Bone marrow (tissue), 2 donors: ENCODE measurements at regions not wholly inside any gene's neighbourhood (a gene's known extent, or its start where the extent isn't known, plus 50 kb on each side); places are given as distances from the start of the nearest gene placed in this dataset.
"Not testable (repeated sequence)": the region's sequence is repeated elsewhere in the genome, so short reads cannot be mapped to it uniquely, and the experiment has no call there.

Experiments used
- DNase-seq, 2 donors: peaks; one replicate each; lab custom pipeline; 2025; lab: John Stamatoyannopoulos, UW

- no peak for DNase-seq
These were observed 52.4 kb downstream of the ELAPOR2 start for GRCh38 chr7:87007038-87007437.

GRCh38 chr7:87004956-87005355 lies 54.5 kb downstream of the ELAPOR2 start:
- DNase-seq = no peak

- no peak for DNase-seq
These were observed 55.3 kb downstream of the ELAPOR2 start for GRCh38 chr7:87003872-87004798.

- DNase-seq = no peak
These were observed 58.2 kb downstream of the ELAPOR2 start for GRCh38 chr7:87001214-87001613.

GRCh38 chr7:87000344-87000743 lies 59.1 kb downstream of the ELAPOR2 start:
- no peak for DNase-seq

- DNase-seq = no peak
These were observed 59.7 kb downstream of the ELAPOR2 start for GRCh38 chr7:86999750-87000149.

GRCh38 chr7:86995814-86996213 lies 63.6 kb downstream of the ELAPOR2 start:
- no peak for DNase-seq

- no peak for DNase-seq
These were observed 64.3 kb downstream of the ELAPOR2 start for GRCh38 chr7:86995052-86995725.

GRCh38 chr7:86991771-86992191 lies 67.7 kb downstream of the ELAPOR2 start:
- DNase-seq = no peak

- no peak for DNase-seq
These were observed 68.2 kb downstream of the ELAPOR2 start for GRCh38 chr7:86991093-86991769.

- no peak for DNase-seq
These were observed 70.0 kb downstream of the ELAPOR2 start for GRCh38 chr7:86989407-86989806.

- not testable (repeated sequence) for DNase-seq
These were observed 71.6 kb downstream of the ELAPOR2 start for GRCh38 chr7:86987834-86988233.

- DNase-seq = not testable (repeated sequence)
These were observed 72.1 kb downstream of the ELAPOR2 start for GRCh38 chr7:86987358-86987757.

GRCh38 chr7:86985342-86985741 lies 74.1 kb downstream of the ELAPOR2 start:
- DNase-seq = not testable (repeated sequence)

GRCh38 chr7:86983654-86984053 lies 75.8 kb downstream of the ELAPOR2 start:
- not testable (repeated sequence) for DNase-seq

- DNase-seq = not testable (repeated sequence)
These were observed 77.5 kb downstream of the ELAPOR2 start for GRCh38 chr7:86981937-86982336.

GRCh38 chr7:86981127-86981526 lies 78.3 kb downstream of the ELAPOR2 start:
- DNase-seq = no peak

- no peak for DNase-seq
These were observed 79.2 kb downstream of the ELAPOR2 start for GRCh38 chr7:86980223-86980622.

GRCh38 chr7:86978808-86979506 lies 80.5 kb downstream of the ELAPOR2 start:
- no peak for DNase-seq

- no peak for DNase-seq
These were observed 82.5 kb downstream of the ELAPOR2 start for GRCh38 chr7:86976958-86977357.

GRCh38 chr7:86975914-86976313 lies 83.5 kb downstream of the ELAPOR2 start:
- no peak for DNase-seq

GRCh38 chr7:86975449-86975848 lies 84.0 kb downstream of the ELAPOR2 start:
- DNase-seq = no peak
